Endodermal cell (in vitro differentiated cells): ENCODE measurements at regions not wholly inside any gene's neighbourhood (a gene's known extent, or its start where the extent isn't known, plus 50 kb on each side); places are given as distances from the start of the nearest gene placed in this dataset.

Experiments
- DNase-seq: peaks from one replicate; pipeline ENCODE4 v3.0.0-alpha.2; 2017
- H3K27ac ChIP-seq: 2 replicates; pipeline ENCODE4 v1.5.1; 2013; ENCODE audit warnings: mild to moderate bottlenecking, low read depth, low read length, moderate library complexity
- H3K27me3 ChIP-seq: 2 replicates; pipeline ENCODE4 v1.6.1; 2013; ENCODE audit warnings: mild to moderate bottlenecking, low read length, moderate library complexity; ENCODE audit not compliant: insufficient read depth, control insufficient read depth, poor library complexity, severe bottlenecking
- H3K36me3 ChIP-seq: 2 replicates; pipeline ENCODE4 v1.7.0; 2013; ENCODE audit warnings: mild to moderate bottlenecking, low read length, moderate library complexity; ENCODE audit not compliant: control insufficient read depth, insufficient read depth
- H3K4me1 ChIP-seq: one replicate; pipeline ENCODE4 v1.7.0; 2013; ENCODE audit warnings: low read length; ENCODE audit not compliant: control insufficient read depth, insufficient read depth
- H3K4me3 ChIP-seq: 2 replicates; pipeline ENCODE4 v1.5.1; 2013; ENCODE audit warnings: mild to moderate bottlenecking, low read length, moderate library complexity
- H3K9ac ChIP-seq: 2 replicates; pipeline ENCODE4 v1.6.1; 2013; ENCODE audit warnings: mild to moderate bottlenecking, low read length, moderate library complexity; ENCODE audit not compliant: poor library complexity, severe bottlenecking; ENCODE audit errors: extremely low read depth
- H3K9me3 ChIP-seq: 2 replicates; pipeline ENCODE4 v1.6.1; 2013; ENCODE audit warnings: mild to moderate bottlenecking, low read length, moderate library complexity; ENCODE audit not compliant: control insufficient read depth
- H3K27ac Mint-ChIP-seq: 2 replicates; pipeline ENCODE4 v1.8.0; 2020; ENCODE audit warnings: mixed read lengths
- H3K27me3 Mint-ChIP-seq: 2 replicates; pipeline ENCODE4 v1.8.0; 2021; ENCODE audit warnings: mild to moderate bottlenecking, mixed read lengths; ENCODE audit not compliant: insufficient read depth
- H3K36me3 Mint-ChIP-seq: 2 replicates; pipeline ENCODE4 v1.8.0; 2020; ENCODE audit warnings: low read depth, mixed read lengths
- H3K4me1 Mint-ChIP-seq: 2 replicates; pipeline ENCODE4 v1.8.0; 2020; ENCODE audit warnings: mixed read lengths
- H3K4me3 Mint-ChIP-seq: 2 replicates; pipeline ENCODE4 v1.8.0; 2020; ENCODE audit warnings: mild to moderate bottlenecking, moderate library complexity, mixed read lengths
- H3K9me3 Mint-ChIP-seq: 2 replicates; pipeline ENCODE4 v1.8.0; 2020; ENCODE audit warnings: mild to moderate bottlenecking, mixed read lengths
- CTCF ChIP-seq: fragments of 200-600 bp; sonication (generic); conservative IDR thresholded peaks from 2 replicates; pipeline ENCODE4 v1.5.0; 2021; ENCODE audit warnings: antibody characterized with exemption, mild to moderate bottlenecking
- WGBS, 2 experiments: methylation state at CpG; one replicate each; pipeline versions ENCODE4 v1.1.5 to v1.1.7; 2013; ENCODE audit warnings: missing lambda C conversion rate in 2 of 2, mixed read lengths in 1 of 2; ENCODE audit not compliant: insufficient coverage in 1 of 2, insufficient read length in 1 of 2; 5-methylcytosine and 5-hydroxymethylcytosine counted together

GRCh38 chr13:61898207-61898606, 482.6 kb upstream of the PCDH20 start:
- H3K4me1 Mint-ChIP-seq = peaks cover 7% of the 10 kb centered on the region
- no peaks in the 10 kb centered on the region for H3K27me3 Mint-ChIP-seq

GRCh38 chr13:61891401-61891800, 475.8 kb upstream of the PCDH20 start:
- H3K36me3 Mint-ChIP-seq = no peaks in the 10 kb centered on the region
- no peak for TF ChIP-seq CTCF
- H3K27me3 ChIP-seq = no peaks in the 10 kb centered on the region
- DNase-seq = no peak
- no peak overlapping the region for H3K27ac ChIP-seq
- no peaks in the 10 kb centered on the region for H3K4me1 Mint-ChIP-seq
- no peaks in the 10 kb centered on the region for H3K36me3 ChIP-seq
- no peak overlapping the region for H3K4me3 ChIP-seq
- H3K9ac ChIP-seq = no peak overlapping the region
- no peaks in the 10 kb centered on the region for H3K4me1 ChIP-seq
- no peaks in the 10 kb centered on the region for H3K9me3 Mint-ChIP-seq
- H3K27ac Mint-ChIP-seq = no peak overlapping the region
- no peaks in the 10 kb centered on the region for H3K9me3 ChIP-seq
- no peak overlapping the region for H3K4me3 Mint-ChIP-seq
- no peaks in the 10 kb centered on the region for H3K27me3 Mint-ChIP-seq

More at GRCh38 chr13:61898207-61898606, 482.6 kb upstream of the PCDH20 start:
- H3K4me3 ChIP-seq = no peak overlapping the region
- TF ChIP-seq CTCF = no peak
- Mint-ChIP-seq H3K36me3 (no peaks in the 10 kb centered on the region), H3K27ac (no peak overlapping the region), H3K4me3 (no peak overlapping the region), H3K9me3 (no peaks in the 10 kb centered on the region)
- no peaks in the 10 kb centered on the region for H3K27me3 ChIP-seq
- H3K4me1 ChIP-seq = no peaks in the 10 kb centered on the region
- no peaks in the 10 kb centered on the region for H3K36me3 ChIP-seq
- no peaks in the 10 kb centered on the region for H3K9me3 ChIP-seq
- H3K27ac ChIP-seq = no peak overlapping the region
- WGBS, 2 experiments = no CpG with 5 or more reads among the region's 2 CpGs
- DNase-seq = no peak
- H3K9ac ChIP-seq = no peak overlapping the region

- Mint-ChIP-seq H3K4me1 (no peaks in the 10 kb centered on the region), H3K36me3 (no peaks in the 10 kb centered on the region), H3K9me3 (no peaks in the 10 kb centered on the region), H3K4me3 (no peak overlapping the region), H3K27me3 (no peaks in the 10 kb centered on the region), H3K27ac (no peak overlapping the region)
- TF ChIP-seq CTCF = no peak
- Histone ChIP-seq H3K27ac (no peak overlapping the region), H3K9me3 (no peaks in the 10 kb centered on the region), H3K4me3 (no peak overlapping the region), H3K27me3 (no peaks in the 10 kb centered on the region), H3K4me1 (no peaks in the 10 kb centered on the region), H3K9ac (no peak overlapping the region), H3K36me3 (no peaks in the 10 kb centered on the region)
- DNase-seq = no peak
- 71 to 95% methylated on average over 1 to 4 of the region's 4 CpGs for WGBS, 2 experiments
Observed at GRCh38 chr13:61884830-61885229, 469.2 kb upstream of the PCDH20 start.
